HuH-7.5 (cell line): ENCODE measurements at regions not wholly inside any gene's neighbourhood (a gene's known extent, or its start where the extent isn't known, plus 50 kb on each side); places are given as distances from the start of the nearest gene placed in this dataset.

ENCODE experiments used
- DNase-seq: peaks from one replicate; pipeline ENCODE4 v3.0.0; 2011; ENCODE audit warnings: low spot score

- no peak for DNase-seq
Measured at GRCh38 chr13:40169476-40169875, 497.0 kb downstream of the FOXO1 start.

DNA sequence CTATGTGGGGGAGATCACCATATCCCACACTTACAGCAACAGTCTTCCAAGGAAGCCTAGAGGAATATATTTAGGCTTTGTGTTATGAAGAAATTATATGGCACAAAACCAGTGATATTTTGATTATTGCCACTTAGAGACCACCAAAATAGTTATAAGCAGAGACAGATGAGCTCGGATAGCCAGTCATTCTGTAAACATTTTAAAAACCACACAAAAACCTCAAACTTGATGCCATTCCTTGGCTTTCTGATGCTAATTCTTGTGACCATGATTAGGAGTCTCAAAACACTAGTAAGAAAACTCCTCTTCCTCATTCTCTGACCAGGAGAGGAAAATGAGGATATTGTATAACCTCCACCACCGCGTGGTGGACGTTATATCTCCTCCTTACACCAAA is 496.4 kb downstream of the FOXO1 start:
- no peak for DNase-seq

DNA sequence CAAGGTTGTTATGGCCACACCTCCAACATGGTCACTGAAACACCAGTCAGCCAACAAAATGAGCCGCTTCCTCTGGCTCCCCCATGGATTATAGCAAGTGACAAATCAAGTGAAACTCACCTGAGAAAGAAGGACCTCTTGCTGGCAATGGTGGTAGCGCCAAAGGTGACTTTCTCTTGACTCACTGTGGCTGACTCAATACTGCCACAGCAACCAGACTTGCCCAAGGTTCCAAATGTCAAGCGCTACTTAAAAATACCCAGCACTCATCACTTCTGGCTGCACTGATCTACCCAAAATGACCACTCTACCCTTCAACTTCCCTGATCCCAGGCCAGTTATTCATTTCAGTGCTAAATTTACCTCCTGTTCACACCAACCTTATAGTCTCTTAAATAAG is 495.5 kb downstream of the FOXO1 start:
- DNase-seq, result no peak

DNA sequence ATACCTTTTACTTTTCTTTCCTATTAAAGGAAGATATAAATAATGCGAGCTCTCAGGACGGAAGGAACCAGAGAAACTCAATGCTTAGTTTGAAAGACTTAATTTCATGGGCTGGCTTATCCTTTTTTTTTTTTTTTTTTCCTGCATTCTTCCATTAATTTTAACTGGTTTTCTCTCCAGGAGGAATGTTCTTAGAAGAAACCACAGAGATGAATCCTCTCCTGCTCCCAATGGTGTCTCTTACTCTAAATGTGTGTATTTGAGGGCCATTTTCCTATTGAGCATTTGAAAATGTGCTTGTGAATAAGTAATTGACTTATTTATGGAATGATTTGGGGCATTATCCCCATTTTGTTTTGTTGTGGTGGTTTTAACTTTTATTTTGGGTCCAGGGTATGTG is 494.9 kb downstream of the FOXO1 start:
- no peak for DNase-seq

- no peak for DNase-seq
Measured at GRCh38 chr13:40172149-40172591, 494.3 kb downstream of the FOXO1 start.

GRCh38 chr13:40172878-40173277 is 493.6 kb downstream of the FOXO1 start:
- no peak for DNase-seq

- no peak for DNase-seq
Measured at GRCh38 chr13:40175639-40176038, 490.8 kb downstream of the FOXO1 start.

GRCh38 chr13:40176242-40176641 is 490.2 kb downstream of the FOXO1 start:
- no peak for DNase-seq

- DNase-seq, result no peak
Measured at GRCh38 chr13:40178130-40178529, 488.3 kb downstream of the FOXO1 start.

DNA sequence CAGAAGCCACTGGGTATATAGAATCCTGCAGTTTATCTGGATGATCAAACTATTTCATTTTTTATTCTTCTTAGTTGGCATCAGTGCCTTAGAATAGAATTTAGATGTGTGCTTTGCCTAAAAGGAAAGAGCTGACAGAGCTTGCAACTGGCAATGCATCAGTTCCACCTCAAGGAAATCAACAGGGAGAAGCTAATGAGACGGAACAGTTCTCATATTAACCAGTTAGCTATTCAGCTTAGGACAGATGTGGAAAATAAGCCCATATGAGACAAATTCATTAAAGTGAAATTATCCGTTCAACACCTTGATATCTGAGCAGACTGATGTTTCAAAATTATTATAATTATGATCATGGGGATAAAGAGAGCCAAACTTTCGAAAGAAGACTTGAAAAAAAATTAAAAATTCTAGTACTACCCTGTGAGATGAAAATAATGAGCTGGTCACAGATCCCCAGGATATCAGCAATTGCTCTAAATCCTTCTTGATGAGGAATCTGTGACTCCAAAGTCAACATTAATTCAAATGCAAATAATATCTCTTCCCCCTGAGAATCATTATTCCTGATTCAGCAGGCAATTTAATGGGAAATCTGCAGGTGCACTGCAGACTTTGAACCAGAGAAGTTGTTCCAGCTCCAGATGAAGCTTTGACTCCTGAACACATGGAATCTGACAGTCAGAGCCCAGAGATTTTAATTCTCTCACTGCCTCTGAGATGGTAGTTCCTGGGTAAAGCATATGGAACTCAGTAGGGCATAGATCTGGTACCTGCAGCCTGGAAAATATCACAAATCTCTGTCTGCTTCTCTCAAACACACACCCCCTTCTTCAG is 486.8 kb downstream of the FOXO1 start:
- no peak for DNase-seq

DNA sequence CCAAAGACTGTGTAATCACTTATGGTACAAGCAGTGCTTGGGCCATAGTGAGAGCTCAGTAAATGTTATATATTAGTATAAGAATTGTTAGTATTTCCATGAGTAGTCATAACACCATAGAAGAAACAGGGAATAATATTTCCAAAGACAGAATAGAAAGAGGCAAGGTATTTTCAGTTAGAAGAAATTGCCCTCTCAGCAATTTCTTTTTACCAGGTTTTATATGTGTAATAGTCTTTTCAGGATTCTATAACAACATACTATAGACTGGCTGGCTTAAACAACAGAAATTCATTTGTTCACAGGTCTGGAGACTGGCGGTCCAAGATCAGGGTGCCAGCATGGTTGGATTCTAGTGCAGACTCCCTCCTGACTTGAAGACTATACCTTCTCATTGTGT is 485.7 kb downstream of the FOXO1 start:
- DNase-seq, result no peak

- peak; percentile 76 for DNase-seq
Measured at GRCh38 chr13:40181203-40181845, 485.1 kb downstream of the FOXO1 start.

GRCh38 chr13:40182591-40182990 is 483.9 kb downstream of the FOXO1 start:
- no peak for DNase-seq

DNA sequence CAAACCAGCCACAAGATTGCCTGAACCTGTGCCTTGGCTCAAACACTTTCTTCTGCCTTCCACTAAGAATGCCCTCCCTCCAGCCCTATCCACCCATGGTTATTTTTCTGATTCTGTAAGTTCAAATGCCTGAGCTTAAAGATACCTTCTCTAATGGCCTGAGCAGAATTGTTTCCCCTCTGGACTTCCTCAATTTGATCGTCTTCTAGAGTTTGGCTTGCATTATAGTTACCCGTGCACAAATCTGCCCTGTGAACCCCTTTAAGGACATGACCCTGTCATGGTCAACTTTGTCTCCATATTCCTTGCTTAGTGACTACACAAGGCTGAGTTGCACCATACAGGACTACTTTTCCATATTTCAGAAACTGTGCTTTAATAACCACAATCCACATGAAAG is 481.0 kb downstream of the FOXO1 start:
- no peak for DNase-seq

- no peak for DNase-seq
Measured at GRCh38 chr13:40186041-40186440, 480.4 kb downstream of the FOXO1 start.

- no peak for DNase-seq
Measured at GRCh38 chr13:40186626-40187323, 479.7 kb downstream of the FOXO1 start.

- DNase-seq, result no peak
Measured at GRCh38 chr13:40187324-40187795, 479.1 kb downstream of the FOXO1 start.

DNA sequence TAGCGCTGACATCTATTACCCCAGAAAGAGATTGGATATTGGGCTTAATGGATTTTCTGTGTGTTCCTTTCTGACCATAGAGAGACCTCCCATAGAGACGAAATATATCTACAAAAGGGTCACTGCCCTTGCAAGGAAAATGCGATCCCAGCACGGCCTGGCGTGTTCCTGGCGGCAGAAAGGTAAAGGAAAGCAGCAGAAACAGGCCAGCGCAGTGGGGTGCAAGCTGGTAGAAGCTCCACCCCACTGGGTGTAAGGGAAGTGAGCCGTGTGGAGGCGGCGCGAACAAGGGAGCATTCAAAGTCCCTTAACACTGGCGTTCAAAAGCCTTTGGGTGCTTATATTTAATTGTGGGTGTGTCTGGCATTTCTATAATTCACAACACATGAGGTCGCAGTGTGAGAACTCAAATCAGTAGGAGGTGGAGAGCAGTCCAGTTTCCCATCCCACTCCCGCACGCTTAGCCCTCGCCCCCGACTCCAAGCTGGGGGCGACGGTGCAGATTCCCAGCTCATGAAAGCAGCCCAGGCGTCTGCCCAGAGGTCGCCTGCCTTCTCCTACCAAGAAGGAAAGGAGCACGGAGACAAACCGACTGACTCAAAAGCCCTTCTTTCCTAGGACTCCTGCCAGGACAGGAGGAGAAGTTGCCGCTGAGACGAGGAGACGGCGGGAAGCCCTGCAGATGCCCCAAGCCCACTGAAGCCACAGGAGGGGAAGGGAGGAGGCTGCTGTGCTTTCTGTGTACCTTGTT is 478.4 kb downstream of the FOXO1 start:
- no peak for DNase-seq

DNA sequence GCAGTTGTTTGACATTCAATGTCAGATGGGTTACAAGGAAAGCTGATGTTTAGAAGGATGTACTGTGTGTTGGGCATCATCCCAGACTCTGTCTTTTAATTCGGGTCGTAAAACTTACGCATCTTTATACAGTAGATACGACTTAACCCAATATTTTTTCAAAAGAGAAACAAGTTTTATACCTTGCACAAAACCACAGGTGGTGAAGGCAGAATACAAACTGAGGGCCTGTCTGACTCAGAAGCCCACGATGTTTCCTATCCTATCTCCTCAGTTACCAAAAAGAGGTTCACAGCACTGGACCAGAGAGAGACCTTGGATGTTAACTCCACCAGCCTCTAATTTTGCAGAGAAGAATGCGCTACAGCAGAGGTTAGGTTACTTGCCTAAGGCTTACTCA is 477.0 kb downstream of the FOXO1 start:
- DNase-seq, result no peak

- DNase-seq, result no peak
Measured at GRCh38 chr13:40189898-40190630, 476.4 kb downstream of the FOXO1 start.

- DNase-seq, result no peak
Measured at GRCh38 chr13:40190641-40191100, 475.8 kb downstream of the FOXO1 start.
